H7 (cell line): ENCODE measurements at regions not wholly inside any gene's neighbourhood (a gene's known extent, or its start where the extent isn't known, plus 50 kb on each side); places are given as distances from the start of the nearest gene placed in this dataset.
A peak's percentile ranks its signal among the peaks of the same experiment; 100 is the strongest.
"Not testable (repeated sequence)": the region's sequence is repeated elsewhere in the genome, so short reads cannot be mapped to it uniquely, and the experiment has no call there.

Source experiments
- DNase-seq: peaks from one replicate; pipeline ENCODE4 v3.0.0; 2012
- H3K27me3 ChIP-seq: 2 replicates; pipeline ENCODE4 v1.6.0; 2011; ENCODE audit warnings: mild to moderate bottlenecking, low read length; ENCODE audit not compliant: control insufficient read depth, insufficient read depth
- H3K36me3 ChIP-seq: replicated peaks from 2 replicates; pipeline ENCODE4 v1.5.1; 2011; ENCODE audit warnings: low read length; ENCODE audit not compliant: control insufficient read depth, insufficient read depth
- H3K4me3 ChIP-seq: 2 replicates; pipeline ENCODE4 v1.5.1; 2011; ENCODE audit warnings: low read depth, mild to moderate bottlenecking, control low read depth, low read length, moderate library complexity; ENCODE audit not compliant: insufficient read depth

DNA sequence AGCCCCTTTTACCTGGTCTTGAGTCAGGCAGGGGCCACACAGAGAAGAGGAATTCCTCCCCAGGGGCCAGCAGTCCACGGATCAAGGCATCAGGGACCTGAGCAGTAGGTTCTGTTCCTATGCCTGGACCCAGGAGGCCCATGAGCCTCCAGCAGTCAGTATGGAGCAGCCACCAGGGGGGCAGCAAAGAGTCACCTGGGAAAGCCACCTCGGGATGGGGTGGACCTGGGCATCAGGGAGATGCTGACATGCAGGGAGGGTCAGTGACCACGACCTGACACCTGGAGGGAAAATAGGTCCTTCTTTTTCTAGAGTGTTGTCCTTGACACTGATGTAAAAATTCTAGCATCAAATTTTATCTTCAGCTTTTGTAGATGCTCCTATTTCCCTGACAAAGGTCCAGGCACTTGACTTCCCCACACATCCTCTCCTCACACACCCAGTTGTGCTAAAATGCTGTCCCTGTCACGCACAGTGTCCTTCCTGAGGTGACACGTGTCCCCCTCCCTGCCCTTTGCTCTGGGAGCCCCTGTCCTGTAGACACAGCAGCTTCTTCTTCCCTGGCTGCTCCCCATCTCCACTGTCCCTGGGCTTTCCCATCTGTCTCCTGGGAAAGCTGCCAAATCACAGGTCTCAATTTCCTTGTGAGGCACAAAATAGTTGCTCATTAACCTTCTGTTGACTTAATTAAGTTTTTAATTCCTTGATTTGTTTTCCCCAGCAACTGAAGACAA, 70.0 kb upstream of the IGLL5 start:
- Histone ChIP-seq H3K36me3 (no peaks in the 10 kb centered on the region), H3K27me3 (peaks cover 6% of the 10 kb centered on the region), H3K4me3 (no peak overlapping the region)
- DNase-seq, result peak; percentile 51

DNA sequence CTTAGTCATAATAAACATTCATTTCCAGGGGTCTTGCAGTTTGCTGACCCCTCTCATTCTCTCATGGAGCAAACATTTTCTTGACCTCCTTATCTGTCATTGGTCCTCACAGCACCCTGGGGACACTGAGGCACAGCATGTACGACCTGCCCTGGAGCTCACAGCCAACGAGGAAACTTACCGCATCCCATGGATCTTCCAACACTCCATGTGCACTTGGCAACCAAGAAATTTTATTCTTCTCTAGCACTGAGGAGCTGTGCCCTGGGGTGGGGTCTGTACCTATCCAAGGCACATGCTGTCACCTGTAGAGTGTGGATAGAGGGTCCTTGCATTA, 69.4 kb upstream of the IGLL5 start:
- no peak overlapping the region for H3K4me3 ChIP-seq
- DNase-seq, result no peak
- H3K27me3 ChIP-seq, result peaks cover 6% of the 10 kb centered on the region
- no peaks in the 10 kb centered on the region for H3K36me3 ChIP-seq

DNA sequence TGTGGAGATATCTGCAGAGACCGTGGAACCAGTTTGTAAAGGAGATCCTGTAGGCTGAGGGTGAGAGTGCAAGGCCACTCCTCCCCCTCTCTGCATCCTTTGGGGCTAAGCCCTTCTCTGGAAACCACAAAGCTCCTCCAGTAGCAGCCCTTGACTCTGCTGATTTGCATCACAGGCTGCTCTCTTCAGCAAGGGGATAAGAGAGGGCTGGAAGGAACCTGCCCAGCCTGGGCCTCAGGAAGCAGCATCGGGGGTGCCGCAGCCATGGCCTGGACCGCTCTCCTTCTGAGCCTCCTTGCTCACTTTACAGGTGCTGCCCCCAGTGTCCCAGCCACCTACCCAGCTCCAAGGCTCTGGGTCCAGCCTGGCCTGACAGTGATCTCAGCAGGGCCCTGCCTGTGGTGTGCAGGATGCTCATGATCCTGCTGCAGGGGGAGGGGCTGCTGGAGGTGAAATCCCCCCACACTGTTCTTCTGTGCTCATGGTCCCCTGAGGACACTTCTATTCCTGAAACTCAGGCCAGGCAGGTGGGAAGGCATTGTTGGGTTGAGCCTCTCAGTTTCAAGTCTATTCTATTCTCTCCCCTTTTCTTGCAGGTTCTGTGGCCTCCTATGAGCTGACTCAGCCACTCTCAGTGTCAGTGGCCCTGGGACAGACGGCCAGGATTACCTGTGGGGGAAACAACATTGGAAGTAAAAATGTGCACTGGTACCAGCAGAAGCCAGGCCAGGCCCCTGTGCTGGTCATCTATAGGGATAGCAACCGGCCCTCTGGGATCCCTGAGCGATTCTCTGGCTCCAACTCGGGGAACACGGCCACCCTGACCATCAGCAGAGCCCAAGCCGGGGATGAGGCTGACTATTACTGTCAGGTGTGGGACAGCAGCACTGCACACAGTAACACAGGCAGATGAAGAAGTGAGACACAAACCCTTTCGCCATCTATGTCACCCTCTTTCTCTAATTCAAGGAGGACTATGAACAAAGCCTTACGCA, 68.5 kb upstream of the IGLL5 start:
- no peak overlapping the region for H3K4me3 ChIP-seq
- peak; percentile 56 for DNase-seq
- H3K36me3 ChIP-seq, result no peaks in the 10 kb centered on the region
- peaks cover 6% of the 10 kb centered on the region for H3K27me3 ChIP-seq

DNA sequence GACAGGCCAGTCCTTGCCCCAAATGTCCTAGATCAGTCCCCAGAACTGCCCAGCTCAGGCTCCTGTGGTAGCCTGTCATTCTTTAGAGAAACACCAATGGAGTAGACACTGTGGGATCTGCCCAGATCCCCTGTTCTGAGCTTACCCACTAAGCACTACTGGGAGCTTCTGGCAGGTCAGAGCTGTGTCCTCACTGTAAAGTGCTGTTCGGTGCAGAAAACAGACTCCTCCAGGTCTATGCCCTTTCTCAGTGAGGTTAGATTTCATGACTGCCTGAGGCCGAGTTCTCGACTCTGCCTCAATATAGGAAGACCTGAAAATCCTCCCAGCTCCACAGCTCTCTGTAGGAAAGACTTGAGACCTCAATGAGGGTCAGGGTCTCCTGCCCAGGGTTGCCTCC, 67.5 kb upstream of the IGLL5 start:
- H3K4me3 ChIP-seq, result no peak overlapping the region
- peaks cover 6% of the 10 kb centered on the region for H3K27me3 ChIP-seq
- no peaks in the 10 kb centered on the region for H3K36me3 ChIP-seq
- no peak for DNase-seq

DNA sequence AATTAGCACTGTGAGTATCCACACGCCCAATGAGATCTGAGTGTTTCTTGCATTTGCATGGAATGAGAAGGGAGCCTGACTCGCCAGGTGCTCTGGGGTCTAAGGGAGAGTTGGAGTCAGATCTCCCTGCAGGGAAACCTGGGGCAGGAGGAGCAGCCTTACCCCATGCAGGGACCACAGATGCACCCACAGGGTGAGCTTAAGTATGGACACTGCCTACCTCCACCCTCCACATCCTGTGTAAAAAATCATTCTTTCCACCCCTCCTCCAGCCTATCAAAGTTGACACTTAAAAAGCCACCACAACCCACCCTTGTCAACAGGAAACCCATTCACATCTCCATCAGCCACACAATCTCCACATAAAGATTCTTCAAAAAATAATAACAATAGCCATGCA, 67.0 kb upstream of the IGLL5 start:
- H3K36me3 ChIP-seq, result no peaks in the 10 kb centered on the region
- H3K4me3 ChIP-seq, result no peak overlapping the region
- peaks cover 6% of the 10 kb centered on the region for H3K27me3 ChIP-seq
- DNase-seq, result no peak

DNA sequence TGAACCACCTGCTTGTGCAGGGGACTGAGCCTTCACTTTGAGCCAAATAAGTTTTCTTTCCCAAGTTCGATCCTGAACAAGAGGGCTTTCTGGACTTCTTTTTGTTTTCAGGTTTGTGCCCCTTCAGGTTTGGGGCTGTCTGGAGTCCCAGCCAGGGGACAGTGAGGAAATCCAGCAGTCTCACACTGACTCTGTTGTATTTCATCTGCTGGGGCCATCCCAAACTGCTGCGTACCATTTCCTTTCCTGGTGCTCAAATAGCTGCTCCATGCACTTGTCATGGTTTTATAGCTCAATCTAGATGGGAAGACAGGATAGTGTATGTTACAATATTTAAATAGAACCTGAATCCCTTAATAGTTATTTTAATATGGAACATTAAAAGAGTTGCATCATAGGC, 66.3 kb upstream of the IGLL5 start:
- DNase-seq, result no peak
- Histone ChIP-seq H3K4me3 (no peak overlapping the region), H3K27me3 (peaks cover 6% of the 10 kb centered on the region), H3K36me3 (no peaks in the 10 kb centered on the region)

DNA sequence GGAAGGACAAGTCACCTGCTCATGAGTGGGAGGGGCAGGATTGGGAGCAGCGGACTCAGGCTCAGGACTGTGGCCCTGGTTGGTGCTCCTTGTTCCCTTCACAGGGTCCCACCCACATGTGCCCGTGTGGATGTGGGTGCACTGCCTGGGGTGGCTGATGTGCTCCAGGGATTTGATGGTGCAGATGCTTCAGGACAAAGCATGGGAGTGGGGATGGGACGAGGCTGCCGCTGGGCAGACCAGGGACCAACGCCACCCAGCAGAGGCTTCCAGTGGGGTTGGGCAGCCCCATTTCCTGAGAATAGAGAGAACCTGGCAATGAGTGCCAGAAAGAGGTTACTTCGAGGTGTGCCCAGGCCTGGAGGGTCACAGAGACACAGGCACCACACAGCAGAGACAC, 65.5 kb upstream of the IGLL5 start:
- DNase-seq, result no peak
- Histone ChIP-seq H3K36me3 (no peaks in the 10 kb centered on the region), H3K4me3 (no peak overlapping the region), H3K27me3 (no peaks in the 10 kb centered on the region; the same call in none of the 2 replicates)

DNA sequence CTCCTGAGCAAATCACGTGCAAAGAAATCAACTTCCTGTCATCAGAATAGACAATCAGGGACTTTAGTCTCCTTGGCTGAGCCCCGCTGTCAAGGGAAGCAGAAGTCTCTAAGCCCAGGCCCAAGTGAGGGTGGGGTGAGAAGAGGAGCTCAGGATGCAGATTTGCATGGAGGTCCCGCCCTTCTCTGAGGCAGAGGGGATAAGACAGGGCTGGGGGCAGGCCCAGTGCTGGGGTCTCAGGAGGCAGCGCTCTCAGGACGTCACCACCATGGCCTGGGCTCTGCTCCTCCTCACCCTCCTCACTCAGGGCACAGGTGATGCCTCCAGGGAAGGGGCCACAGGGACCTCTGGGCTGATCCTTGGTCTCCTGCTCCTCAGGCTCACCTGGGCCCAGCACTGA, 65.1 kb upstream of the IGLL5 start:
- not testable (repeated sequence) for H3K4me3 ChIP-seq, H3K27me3 ChIP-seq, H3K36me3 ChIP-seq
- peak; percentile 43 for DNase-seq

DNA sequence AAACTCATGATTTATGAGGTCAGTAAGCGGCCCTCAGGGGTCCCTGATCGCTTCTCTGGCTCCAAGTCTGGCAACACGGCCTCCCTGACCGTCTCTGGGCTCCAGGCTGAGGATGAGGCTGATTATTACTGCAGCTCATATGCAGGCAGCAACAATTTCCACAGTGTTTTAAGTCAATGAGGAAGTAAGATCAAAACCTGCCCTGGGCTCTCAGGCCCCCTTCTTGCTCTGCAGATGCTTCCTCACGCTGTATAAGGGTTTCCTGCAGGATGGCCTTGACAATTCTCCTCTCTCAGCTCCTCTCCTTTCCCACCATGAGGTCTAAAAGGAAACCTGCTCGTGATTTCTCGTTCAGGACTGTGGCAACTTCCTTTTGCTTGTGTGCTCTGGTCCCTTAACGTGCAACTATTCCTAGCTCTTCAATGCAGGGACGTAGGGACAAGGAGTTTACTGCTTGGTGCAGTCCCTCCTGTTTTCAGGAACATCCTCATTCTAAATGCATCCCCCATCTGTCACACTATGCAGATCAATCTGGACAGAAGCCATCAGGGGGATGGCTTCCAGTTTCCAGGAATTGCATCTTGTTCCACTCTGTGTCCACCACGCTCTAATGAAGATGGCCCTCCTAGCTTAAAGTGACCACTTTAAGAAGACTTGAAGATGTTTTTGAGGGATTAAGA, 64.3 kb upstream of the IGLL5 start:
- no peak for DNase-seq
- no peaks in the 10 kb centered on the region for H3K36me3 ChIP-seq
- no peaks in the 10 kb centered on the region; the same call in none of the 2 replicates for H3K27me3 ChIP-seq
- H3K4me3 ChIP-seq, result no peak overlapping the region

DNA sequence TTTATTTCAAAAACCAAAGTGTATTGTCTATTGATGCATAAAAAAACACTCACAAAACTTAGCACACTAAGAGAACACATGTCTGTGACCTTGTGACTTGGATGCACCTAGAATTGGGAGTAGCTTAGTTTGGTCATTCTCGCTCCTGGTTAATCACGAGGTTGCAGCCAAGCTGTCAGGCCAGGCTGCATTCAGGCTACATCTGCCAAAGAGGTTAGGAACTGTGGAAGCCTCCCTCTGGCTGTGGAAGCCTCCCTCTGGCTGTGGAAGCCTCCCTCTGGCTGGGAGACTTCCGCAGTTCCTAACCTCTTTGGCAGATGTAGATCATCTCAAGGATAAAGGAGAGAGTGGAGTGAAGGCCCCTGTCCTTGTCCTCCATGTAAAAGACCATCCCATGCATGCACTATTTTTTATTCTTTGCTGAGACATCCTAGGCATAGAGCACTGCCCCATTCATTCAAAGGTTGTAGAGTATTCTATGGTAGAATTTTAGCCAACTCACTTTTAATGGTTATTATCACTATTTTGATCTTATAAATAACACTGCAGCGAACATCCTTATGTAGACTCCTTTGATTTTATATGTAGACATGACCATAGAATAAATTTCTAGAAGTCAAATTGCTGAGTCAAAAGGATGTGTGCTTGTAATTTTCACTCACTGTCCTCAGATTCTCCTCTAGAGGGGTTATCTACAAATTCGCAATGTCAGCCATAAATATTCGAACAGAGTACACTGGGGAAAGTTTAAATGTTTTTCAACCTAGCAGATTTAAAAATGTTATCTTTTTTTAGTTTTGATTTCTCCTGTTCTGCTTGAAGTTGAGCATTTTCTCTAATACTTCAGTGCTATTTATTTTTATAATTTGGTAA, 63.0 kb upstream of the IGLL5 start:
- no peak overlapping the region for H3K4me3 ChIP-seq
- no peaks in the 10 kb centered on the region; the same call in 1 of the 2 replicates for H3K27me3 ChIP-seq
- DNase-seq, result no peak
- H3K36me3 ChIP-seq, result no peaks in the 10 kb centered on the region

DNA sequence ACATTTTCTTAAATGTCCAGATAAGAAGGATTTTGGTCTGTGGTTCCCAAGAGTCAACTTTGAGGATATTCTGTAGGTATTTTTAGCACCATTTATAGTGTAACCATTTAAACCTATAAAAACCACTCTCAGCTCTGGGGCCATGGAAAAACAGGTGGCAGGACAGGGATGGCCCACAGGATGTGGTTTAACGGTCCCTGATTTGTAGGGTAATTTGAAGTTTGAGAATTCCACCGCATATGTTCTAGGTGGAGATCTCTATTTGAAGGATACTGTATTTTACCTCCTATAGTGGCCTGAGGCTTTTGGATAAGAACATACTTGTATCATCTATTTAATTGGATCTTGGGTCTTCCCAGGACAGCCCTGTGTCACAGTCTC, 62.4 kb upstream of the IGLL5 start:
- DNase-seq, result no peak
- no peak overlapping the region for H3K4me3 ChIP-seq
- no peaks in the 10 kb centered on the region for H3K36me3 ChIP-seq
- H3K27me3 ChIP-seq, result peaks cover 2% of the 10 kb centered on the region

DNA sequence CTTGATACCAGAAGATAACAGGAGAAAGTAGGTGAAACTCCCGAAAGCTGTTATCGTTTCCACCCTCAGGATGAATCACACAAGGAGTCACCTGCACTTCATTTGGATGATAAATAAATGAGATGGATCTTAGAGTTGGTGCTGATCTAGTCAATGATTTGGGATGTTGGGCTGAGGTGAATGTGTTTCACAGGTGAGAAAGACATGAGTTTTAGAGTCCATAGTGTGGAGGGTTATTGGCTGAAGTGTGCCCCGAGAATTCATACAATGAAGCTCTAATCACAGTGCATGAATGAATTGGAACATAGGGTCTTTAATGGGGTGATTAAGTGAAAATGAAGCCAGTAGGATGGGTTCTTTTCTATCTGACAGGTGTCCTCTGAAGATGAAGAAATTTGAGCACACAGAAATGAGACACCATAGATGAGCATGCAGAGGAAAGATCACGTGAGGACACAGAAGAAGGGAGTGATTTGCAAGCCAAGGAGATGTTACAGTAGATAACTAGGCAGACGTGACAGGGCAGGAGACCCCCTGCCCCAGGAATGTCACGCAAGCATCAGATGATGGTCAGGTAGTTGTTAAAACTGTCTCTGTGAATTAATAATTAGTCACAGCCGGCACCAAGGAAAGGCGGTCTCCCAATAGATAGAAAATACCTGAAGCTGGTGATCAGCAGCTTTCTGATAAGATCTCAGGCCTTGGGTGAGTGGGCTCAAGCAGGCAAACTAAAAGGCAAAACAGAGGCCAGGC, 60.3 kb upstream of the IGLL5 start:
- no peak for DNase-seq
- Histone ChIP-seq H3K36me3 (no peaks in the 10 kb centered on the region), H3K4me3 (no peak overlapping the region), H3K27me3 (peaks cover 4% of the 10 kb centered on the region)

DNA sequence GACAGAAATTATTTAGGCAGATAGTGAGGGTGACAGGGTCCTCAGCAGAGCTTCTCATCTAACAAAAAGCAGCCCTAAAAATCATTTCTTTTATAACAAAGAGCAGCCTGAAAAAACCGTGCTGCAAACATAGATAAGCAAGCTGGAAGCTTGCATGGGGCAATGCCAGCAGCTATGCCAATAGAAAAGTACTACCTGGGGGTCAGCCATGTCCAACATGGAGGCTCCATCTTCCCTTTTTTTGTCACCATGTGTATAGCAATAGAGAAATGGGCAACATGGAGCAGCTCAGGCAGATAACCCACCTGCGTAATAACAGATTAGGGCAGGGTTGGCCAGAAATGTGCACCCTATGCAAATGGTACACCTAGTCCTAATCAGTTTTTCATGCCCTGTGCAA, 57.4 kb upstream of the IGLL5 start:
- peaks cover 5% of the 10 kb centered on the region for H3K27me3 ChIP-seq
- no peak for DNase-seq
- no peak overlapping the region for H3K4me3 ChIP-seq
- no peaks in the 10 kb centered on the region for H3K36me3 ChIP-seq
